ENCODE measurements at regions not wholly inside any gene's neighbourhood (a gene's known extent, or its start where the extent isn't known, plus 50 kb on each side); places are given as distances from the start of the nearest gene placed in this dataset.

GRCh38 chr21:27631471-27631870 lies 664.6 kb upstream of the ADAMTS5 start:
- no peak overlapping the region for H3K4me2 ChIP-seq (replicated peaks; ENCODE audit: extremely low read depth, low read length, poor library complexity, severe bottlenecking)
- no peak overlapping the region for H3K27ac Mint-ChIP-seq
- H4K20me1 ChIP-seq (ENCODE audit: insufficient read depth, low read length): no peaks in the 10 kb centered on the region
- no peak overlapping the region for H3K9ac ChIP-seq (ENCODE audit: insufficient read depth, low read length, poor library complexity, severe bottlenecking)
- H3K27me3 Mint-ChIP-seq (ENCODE audit: low read depth in 3 of 3): no peaks in the 10 kb centered on the region
- no peaks in the 10 kb centered on the region for H3K4me1 Mint-ChIP-seq
- intact Hi-C loops (cut with micrococcal nuclease): no loop called here
- no peaks in the 10 kb centered on the region for H3K4me1 ChIP-seq (ENCODE audit: control insufficient read depth in 1 of 2, insufficient read depth in 2 of 2, low read length in 2 of 2)
- H3K36me3 ChIP-seq (replicated peaks in 1 of 2; ENCODE audit: control insufficient read depth in 1 of 2, insufficient read depth in 2 of 2, low read length in 2 of 2): no peaks in the 10 kb centered on the region
- no peak overlapping the region for H3K4me3 Mint-ChIP-seq
- no peak for DNase-seq
- no peak for TF ChIP-seq CTCF (IDR thresholded peaks at IDR 0.05)
- H3K9me3 Mint-ChIP-seq: peaks cover 0 to 4% (median 0%) of the 10 kb centered on the region in 7 donors
- H3K9me3 ChIP-seq (replicated peaks in 1 of 2; ENCODE audit: control insufficient read depth in 1 of 2, insufficient read depth in 1 of 2, low read length in 2 of 2): no peaks in the 10 kb centered on the region
- H3K4me3 ChIP-seq (replicated peaks in 1 of 3; ENCODE audit: low read depth in 2 of 3, low read length in 3 of 3): no peak overlapping the region
- H3K27me3 ChIP-seq (ENCODE audit: control insufficient read depth in 2 of 2, insufficient read depth in 2 of 2, low read length in 2 of 2): no peaks in the 10 kb centered on the region
- WGBS (ENCODE audit: insufficient coverage): no CpG with 5 or more reads among the region's 1 CpG
- no peaks in the 10 kb centered on the region for H3K36me3 Mint-ChIP-seq
- H3K27ac ChIP-seq (ENCODE audit: low read depth in 1 of 2, low read length in 2 of 2): no peak overlapping the region
- no peaks in the 10 kb centered on the region for H3K79me2 ChIP-seq (ENCODE audit: insufficient read depth, low read length)
- no peak overlapping the region for H2AFZ ChIP-seq (ENCODE audit: insufficient read depth, low read depth, low read length, poor library complexity, severe bottlenecking)

GRCh38 chr21:27622631-27623030 lies 655.7 kb upstream of the ADAMTS5 start:
- Histone ChIP-seq H3K79me2 (ENCODE audit: insufficient read depth, low read length) (no peaks in the 10 kb centered on the region), H3K4me3 (replicated peaks in 1 of 3; ENCODE audit: low read depth in 2 of 3, low read length in 3 of 3) (no peak overlapping the region), H4K20me1 (ENCODE audit: insufficient read depth, low read length) (no peaks in the 10 kb centered on the region), H3K4me1 (ENCODE audit: control insufficient read depth in 1 of 2, insufficient read depth in 2 of 2, low read length in 2 of 2) (no peaks in the 10 kb centered on the region), H3K9me3 (replicated peaks in 1 of 2; ENCODE audit: control insufficient read depth in 1 of 2, insufficient read depth in 1 of 2, low read length in 2 of 2) (peaks cover 6 to 12% of the 10 kb centered on the region in 2 donors), H3K9ac (ENCODE audit: insufficient read depth, low read length, poor library complexity, severe bottlenecking) (no peak overlapping the region), H2AFZ (ENCODE audit: insufficient read depth, low read depth, low read length, poor library complexity, severe bottlenecking) (no peak overlapping the region), H3K27ac (ENCODE audit: low read depth in 1 of 2, low read length in 2 of 2) (no peak overlapping the region), H3K36me3 (replicated peaks in 1 of 2; ENCODE audit: control insufficient read depth in 1 of 2, insufficient read depth in 2 of 2, low read length in 2 of 2) (no peaks in the 10 kb centered on the region), H3K4me2 (replicated peaks; ENCODE audit: extremely low read depth, low read length, poor library complexity, severe bottlenecking) (no peak overlapping the region), H3K27me3 (ENCODE audit: control insufficient read depth in 2 of 2, insufficient read depth in 2 of 2, low read length in 2 of 2) (no peaks in the 10 kb centered on the region)
- no peaks in the 10 kb centered on the region for H3K27me3 Mint-ChIP-seq (ENCODE audit: low read depth in 3 of 3)
- H3K4me1 Mint-ChIP-seq: no peaks in the 10 kb centered on the region
- no peak for TF ChIP-seq CTCF (IDR thresholded peaks at IDR 0.05)
- H3K27ac Mint-ChIP-seq: no peak overlapping the region
- WGBS (ENCODE audit: insufficient coverage): no CpG with 5 or more reads among the region's 1 CpG
- intact Hi-C loops (cut with micrococcal nuclease): no loop called here
- peaks cover 0 to 9% (median 2%) of the 10 kb centered on the region in 7 donors for H3K9me3 Mint-ChIP-seq
- no peaks in the 10 kb centered on the region for H3K36me3 Mint-ChIP-seq
- H3K4me3 Mint-ChIP-seq: no peak overlapping the region
- no peak for DNase-seq
